ENCODE measurements at regions not wholly inside any gene's neighbourhood (a gene's known extent, or its start where the extent isn't known, plus 50 kb on each side); places are given as distances from the start of the nearest gene placed in this dataset.

- TF ChIP-seq CTCF (IDR thresholded peaks at IDR 0.05), result no peak
- no peak for TF ChIP-seq POLR2A (IDR thresholded peaks at IDR 0.05)
- no peak for TF ChIP-seq EP300 (IDR thresholded peaks at IDR 0.05)
Observed at GRCh38 chr12:118582863-118583262, 206.5 kb downstream of the SUDS3 start.
